AG10803 (cell line): ENCODE measurements at regions not wholly inside any gene's neighbourhood (a gene's known extent, or its start where the extent isn't known, plus 50 kb on each side); places are given as distances from the start of the nearest gene placed in this dataset.

Source experiments
- DNase-seq: peaks from one replicate; pipeline ENCODE4 v3.0.0; 2010; ENCODE audit warnings: low read depth
- H3K4me3 ChIP-seq: 2 replicates; pipeline ENCODE4 v1.5.1; 2011; ENCODE audit warnings: mild to moderate bottlenecking, low read length, control low read depth
- CTCF ChIP-seq: conservative IDR thresholded peaks from 2 replicates; pipeline ENCODE4 v1.5.1; 2011; ENCODE audit warnings: mild to moderate bottlenecking, low read length, control low read depth, inconsistent platforms

- no peak for DNase-seq
- no peak overlapping the region for H3K4me3 ChIP-seq
- no peak for TF ChIP-seq CTCF
Observed at GRCh38 chr5:71771191-71771590, 52.1 kb downstream of the CARTPT start.

- H3K4me3 ChIP-seq = no peak overlapping the region
- DNase-seq = peak; percentile 25
- peak; percentile 56 for TF ChIP-seq CTCF
Observed at GRCh38 chr5:71778678-71779276, 59.7 kb downstream of the CARTPT start.

GRCh38 chr5:71780597-71780996, 61.5 kb downstream of the CARTPT start:
- no peak for DNase-seq
- TF ChIP-seq CTCF = no peak
- H3K4me3 ChIP-seq = no peak overlapping the region

GRCh38 chr5:71782393-71782770, 63.3 kb downstream of the CARTPT start:
- no peak for TF ChIP-seq CTCF
- no peak overlapping the region for H3K4me3 ChIP-seq
- no peak for DNase-seq

- H3K4me3 ChIP-seq = peak overlapping the region; percentile 43
- peak; percentile 94 for TF ChIP-seq CTCF
- peak; percentile 74 for DNase-seq
Observed at GRCh38 chr5:71782771-71783770, 64.0 kb downstream of the CARTPT start.

GRCh38 chr5:71783891-71784290, 64.8 kb downstream of the CARTPT start:
- no peak for DNase-seq
- no peak overlapping the region for H3K4me3 ChIP-seq

More at GRCh38 chr5:71783891-71784290, 64.8 kb downstream of the CARTPT start:
- TF ChIP-seq CTCF = no peak
